DOHH2 (cell line): ENCODE measurements at regions not wholly inside any gene's neighbourhood (a gene's known extent, or its start where the extent isn't known, plus 50 kb on each side); places are given as distances from the start of the nearest gene placed in this dataset.

Experiments used
- H3F3A ChIP-seq: fragments of 200-600 bp; sonication (generic), shearing (Covaris generic); 2 replicates; pipeline ENCODE4 v1.6.0; 2016; ENCODE audit warnings: antibody characterized with exemption, mild to moderate bottlenecking; ENCODE audit not compliant: control insufficient read depth, insufficient read depth
- H3K27ac ChIP-seq: fragments of 200-600 bp; sonication (generic); 2 replicates; pipeline ENCODE4 v1.5.1; 2014; ENCODE audit warnings: low read depth, mild to moderate bottlenecking, low read length, moderate library complexity
- H3K27me3 ChIP-seq: fragments of 200-600 bp; sonication (generic); 2 replicates; pipeline ENCODE4 v1.6.1; 2014; ENCODE audit warnings: mild to moderate bottlenecking, low read length, mixed read lengths; ENCODE audit not compliant: control insufficient read depth
- H3K36me3 ChIP-seq: fragments of 200-600 bp; sonication (generic); 2 replicates; pipeline ENCODE4 v1.6.1; 2014; ENCODE audit warnings: mild to moderate bottlenecking, low read length, moderate library complexity, mixed read lengths; ENCODE audit not compliant: control insufficient read depth
- H3K4me1 ChIP-seq: fragments of 200-600 bp; sonication (generic); 2 replicates; pipeline ENCODE4 v1.6.1; 2014; ENCODE audit warnings: mild to moderate bottlenecking, low read length, mixed read lengths; ENCODE audit not compliant: control insufficient read depth
- H3K4me2 ChIP-seq: fragments of 200-600 bp; sonication (generic); 2 replicates; pipeline ENCODE4 v1.6.0; 2014; ENCODE audit warnings: mild to moderate bottlenecking, low read length, moderate library complexity
- H3K4me3 ChIP-seq: fragments of 200-600 bp; sonication (generic); 2 replicates; pipeline ENCODE4 v1.5.1; 2014; ENCODE audit warnings: mild to moderate bottlenecking, low read length, mixed read lengths
- H3K79me2 ChIP-seq: fragments of 200-600 bp; sonication (generic); 2 replicates; pipeline ENCODE4 v1.6.1; 2014; ENCODE audit warnings: mild to moderate bottlenecking, low read length, mixed read lengths; ENCODE audit not compliant: control insufficient read depth
- H3K9me2 ChIP-seq: fragments of 200-600 bp; sonication (generic); replicated peaks from 2 replicates; pipeline ENCODE4 v1.6.1; 2014; ENCODE audit warnings: mild to moderate bottlenecking, low read length, mixed read lengths; ENCODE audit not compliant: control insufficient read depth
- H3K9me3 ChIP-seq: fragments of 200-600 bp; sonication (generic); 2 replicates; pipeline ENCODE4 v1.6.1; 2014; ENCODE audit warnings: antibody characterized with exemption, low read length, mixed read lengths; ENCODE audit not compliant: control insufficient read depth, insufficient read depth
- H4K20me1 ChIP-seq: fragments of 200-600 bp; sonication (generic); 2 replicates; pipeline ENCODE4 v1.6.0; 2014; ENCODE audit warnings: low read depth, mild to moderate bottlenecking, antibody characterized with exemption, low read length, moderate library complexity; ENCODE audit not compliant: control insufficient read depth, insufficient read depth
- EZH2phosphoT487 ChIP-seq: fragments of 200-600 bp; sonication (generic); IDR thresholded peaks from 2 replicates; pipeline ENCODE4 v1.6.1; 2017; ENCODE audit warnings: borderline replicate concordance, mild to moderate bottlenecking, antibody characterized with exemption, low read length, moderate library complexity, mixed read lengths
- TF ChIP-seq, protein P1 (sequence below): fragments of 200-600 bp; sonication (generic); IDR thresholded peaks from one replicate; pipeline ENCODE4 v1.5.1; 2014; ENCODE audit warnings: antibody characterized with exemption, mild to moderate bottlenecking, low read depth, low read length; ENCODE audit not compliant: poor library complexity, severe bottlenecking

DNA sequence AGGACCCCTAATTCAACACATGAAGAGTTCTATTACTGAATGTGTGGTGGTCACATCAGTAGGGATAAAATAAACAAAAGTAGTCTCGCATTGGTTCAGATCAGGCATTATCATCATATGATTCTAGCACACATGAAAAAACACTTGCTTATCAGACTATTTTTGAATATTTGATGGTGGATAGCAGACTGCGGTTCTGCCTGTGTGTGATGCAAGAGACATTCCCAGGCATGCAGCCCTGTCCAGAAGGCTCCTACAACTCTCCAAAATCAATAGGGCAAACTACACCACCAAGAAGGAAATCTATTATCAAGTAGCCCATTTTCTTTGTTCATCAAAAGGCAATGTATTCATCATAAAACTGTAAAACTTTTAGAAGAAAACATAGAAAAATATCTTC, 304.7 kb downstream of the DUSP10 start:
- H3K9me2 ChIP-seq: no peaks in the 10 kb centered on the region

DNA sequence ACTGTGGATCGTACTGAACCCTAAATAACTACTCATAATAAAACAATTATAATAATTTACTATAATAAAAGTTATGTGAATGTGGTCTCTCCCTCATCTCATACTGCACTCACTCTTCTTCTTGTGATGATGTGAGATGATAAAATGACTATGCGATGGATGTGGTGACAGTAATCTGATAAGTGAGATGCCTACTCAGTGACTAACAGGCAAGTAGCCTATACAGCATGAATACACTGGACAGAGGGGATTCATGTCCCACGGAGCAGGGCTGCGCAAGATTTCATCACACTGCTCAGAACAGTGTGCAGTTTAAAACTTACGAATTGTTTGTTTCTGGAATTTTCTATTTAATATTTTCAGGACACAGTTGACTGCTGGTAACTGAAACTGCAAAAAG, 304.0 kb downstream of the DUSP10 start:
- Histone ChIP-seq H3F3A (no peaks in the 10 kb centered on the region), H3K4me1 (no peaks in the 10 kb centered on the region), H3K4me2 (no peak overlapping the region), H3K79me2 (no peaks in the 10 kb centered on the region), H3K27me3 (peaks cover 16% of the 10 kb centered on the region), H3K9me3 (no peaks in the 10 kb centered on the region), H4K20me1 (no peaks in the 10 kb centered on the region), H3K9me2 (no peaks in the 10 kb centered on the region), H3K4me3 (no peak overlapping the region), H3K36me3 (no peaks in the 10 kb centered on the region), H3K27ac (no peak overlapping the region)
- TF ChIP-seq, protein P1, sequence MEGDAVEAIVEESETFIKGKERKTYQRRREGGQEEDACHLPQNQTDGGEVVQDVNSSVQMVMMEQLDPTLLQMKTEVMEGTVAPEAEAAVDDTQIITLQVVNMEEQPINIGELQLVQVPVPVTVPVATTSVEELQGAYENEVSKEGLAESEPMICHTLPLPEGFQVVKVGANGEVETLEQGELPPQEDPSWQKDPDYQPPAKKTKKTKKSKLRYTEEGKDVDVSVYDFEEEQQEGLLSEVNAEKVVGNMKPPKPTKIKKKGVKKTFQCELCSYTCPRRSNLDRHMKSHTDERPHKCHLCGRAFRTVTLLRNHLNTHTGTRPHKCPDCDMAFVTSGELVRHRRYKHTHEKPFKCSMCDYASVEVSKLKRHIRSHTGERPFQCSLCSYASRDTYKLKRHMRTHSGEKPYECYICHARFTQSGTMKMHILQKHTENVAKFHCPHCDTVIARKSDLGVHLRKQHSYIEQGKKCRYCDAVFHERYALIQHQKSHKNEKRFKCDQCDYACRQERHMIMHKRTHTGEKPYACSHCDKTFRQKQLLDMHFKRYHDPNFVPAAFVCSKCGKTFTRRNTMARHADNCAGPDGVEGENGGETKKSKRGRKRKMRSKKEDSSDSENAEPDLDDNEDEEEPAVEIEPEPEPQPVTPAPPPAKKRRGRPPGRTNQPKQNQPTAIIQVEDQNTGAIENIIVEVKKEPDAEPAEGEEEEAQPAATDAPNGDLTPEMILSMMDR: no peak
- TF ChIP-seq EZH2phosphoT487: no peak

More for the DNA sequence above, 304.7 kb downstream of the DUSP10 start:
- no peaks in the 10 kb centered on the region for H4K20me1 ChIP-seq
- no peaks in the 10 kb centered on the region for H3F3A ChIP-seq
- no peak overlapping the region for H3K27ac ChIP-seq
- peaks cover 16% of the 10 kb centered on the region for H3K27me3 ChIP-seq
- TF ChIP-seq, protein P1: no peak
- no peak for TF ChIP-seq EZH2phosphoT487
- no peaks in the 10 kb centered on the region for H3K4me1 ChIP-seq
- H3K4me3 ChIP-seq: no peak overlapping the region
- no peaks in the 10 kb centered on the region for H3K9me3 ChIP-seq
- no peak overlapping the region for H3K4me2 ChIP-seq
- no peaks in the 10 kb centered on the region for H3K79me2 ChIP-seq
- no peaks in the 10 kb centered on the region for H3K36me3 ChIP-seq

DNA sequence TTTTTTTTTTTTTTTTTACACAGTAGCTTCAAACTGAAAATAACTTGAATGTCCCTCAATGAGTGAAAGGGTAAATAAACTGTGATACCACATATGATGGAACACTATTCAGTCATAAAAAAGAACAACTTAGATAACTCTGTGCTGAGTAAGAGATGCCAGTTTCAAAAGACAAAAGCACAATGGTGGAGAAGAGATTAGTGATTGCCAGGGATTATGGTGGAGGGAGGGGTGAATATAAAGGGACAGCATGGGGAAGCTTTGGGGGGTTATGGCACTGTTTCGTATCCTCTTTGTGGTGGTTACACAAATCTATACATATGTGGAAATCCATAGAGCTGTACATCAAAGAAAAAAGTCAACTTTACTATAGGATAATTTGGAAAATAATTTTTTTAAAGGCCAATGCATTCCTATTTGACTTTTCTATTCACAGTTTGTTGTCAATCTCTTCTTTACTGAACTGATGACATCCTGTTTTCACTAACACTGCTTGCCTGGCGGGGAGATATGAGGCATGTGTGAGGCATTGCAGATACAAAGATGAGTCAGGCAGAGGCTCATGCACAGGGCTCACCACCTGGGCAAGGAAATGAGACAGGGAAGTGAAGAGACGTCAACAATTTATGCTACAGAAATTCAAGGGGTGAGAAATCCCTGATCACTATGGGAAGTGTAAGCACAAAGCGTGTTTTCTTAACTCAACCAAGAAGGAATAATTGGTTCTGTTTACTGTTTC, 302.7 kb downstream of the DUSP10 start:
- H3K4me2 ChIP-seq: no peak overlapping the region

More for the DNA sequence above, 302.7 kb downstream of the DUSP10 start:
- Histone ChIP-seq H3K4me1 (no peaks in the 10 kb centered on the region), H3K9me2 (no peaks in the 10 kb centered on the region), H3K9me3 (no peaks in the 10 kb centered on the region), H3K36me3 (no peaks in the 10 kb centered on the region), H3K27ac (no peak overlapping the region), H3F3A (no peaks in the 10 kb centered on the region), H3K27me3 (peaks cover 16% of the 10 kb centered on the region), H3K79me2 (no peaks in the 10 kb centered on the region), H4K20me1 (no peaks in the 10 kb centered on the region), H3K4me3 (no peak overlapping the region)
- TF ChIP-seq EZH2phosphoT487: no peak
- TF ChIP-seq, protein P1: no peak
